CD4-positive, alpha-beta T cell treated with Interleukin-4 for 1 hour (primary cell): ENCODE measurements at regions not wholly inside any gene's neighbourhood (a gene's known extent, or its start where the extent isn't known, plus 50 kb on each side); places are given as distances from the start of the nearest gene placed in this dataset.

Experiments
- DNase-seq, 2 donors: peaks; one replicate each; pipeline ENCODE4 v3.0.0-alpha.2; 2020 to 2022

- DNase-seq: no peak
These were observed 211.1 kb upstream of the FOXA2 start for GRCh38 chr20:22795433-22795832.

GRCh38 chr20:22795871-22796270, 211.5 kb upstream of the FOXA2 start:
- no peak for DNase-seq

- no peak for DNase-seq
These were observed 212.2 kb upstream of the FOXA2 start for GRCh38 chr20:22796469-22797077.

GRCh38 chr20:22797103-22797502, 212.7 kb upstream of the FOXA2 start:
- no peak for DNase-seq

GRCh38 chr20:22799687-22800086, 215.3 kb upstream of the FOXA2 start:
- DNase-seq: no peak

- no peak for DNase-seq
These were observed 215.8 kb upstream of the FOXA2 start for GRCh38 chr20:22800129-22800528.

- no peak for DNase-seq
These were observed 217.2 kb upstream of the FOXA2 start for GRCh38 chr20:22801528-22801927.

GRCh38 chr20:22802296-22802695, 217.9 kb upstream of the FOXA2 start:
- no peak for DNase-seq

GRCh38 chr20:22805219-22805618, 220.8 kb upstream of the FOXA2 start:
- DNase-seq: no peak

GRCh38 chr20:22805996-22806395, 221.6 kb upstream of the FOXA2 start:
- no peak for DNase-seq

GRCh38 chr20:22807045-22807444, 222.7 kb upstream of the FOXA2 start:
- no peak for DNase-seq

GRCh38 chr20:22807646-22808244, 223.4 kb upstream of the FOXA2 start:
- DNase-seq: no peak

- no peak for DNase-seq
These were observed 224.3 kb upstream of the FOXA2 start for GRCh38 chr20:22808628-22809027.

GRCh38 chr20:22810030-22810429, 225.1 kb upstream of the SSTR4 start:
- no peak for DNase-seq

GRCh38 chr20:22810626-22811569, 224.2 kb upstream of the SSTR4 start:
- no peak for DNase-seq

- DNase-seq: no peak
These were observed 220.5 kb upstream of the SSTR4 start for GRCh38 chr20:22814471-22815205.

GRCh38 chr20:22815206-22815551, 219.9 kb upstream of the SSTR4 start:
- no peak for DNase-seq

GRCh38 chr20:22815603-22816315, 219.4 kb upstream of the SSTR4 start:
- DNase-seq: no peak

GRCh38 chr20:22818636-22819035, 216.5 kb upstream of the SSTR4 start:
- no peak for DNase-seq

GRCh38 chr20:22819112-22819511, 216.0 kb upstream of the SSTR4 start:
- no peak for DNase-seq

- no peak for DNase-seq
These were observed 215.3 kb upstream of the SSTR4 start for GRCh38 chr20:22819784-22820183.

GRCh38 chr20:22821081-22821727, 213.9 kb upstream of the SSTR4 start:
- DNase-seq: no peak
